Esophagus squamous epithelium (tissue), 4 donors: ENCODE measurements at regions not wholly inside any gene's neighbourhood (a gene's known extent, or its start where the extent isn't known, plus 50 kb on each side); places are given as distances from the start of the nearest gene placed in this dataset.

Source experiments
- POLR2A ChIP-seq, 4 donors: fragments of 450-650 bp; IDR thresholded peaks; one replicate each; pipeline ENCODE4 v1.6.1; 2017; ENCODE audit warnings: antibody characterized with exemption in 4 of 4, mild to moderate bottlenecking in 4 of 4, moderate library complexity in 3 of 4
- TF ChIP-seq, protein P1 (sequence below), 6 experiments: fragments of 450-650 bp in 4 of 6; fragments of 200-600 bp in 2 of 6; sonication (generic) in 2 of 6; IDR thresholded peaks; one replicate each; pipeline ENCODE4 v1.5.1; 2016 to 2019; ENCODE audit warnings: antibody characterized with exemption in 6 of 6, mild to moderate bottlenecking in 4 of 6, moderate library complexity in 4 of 6

DNA sequence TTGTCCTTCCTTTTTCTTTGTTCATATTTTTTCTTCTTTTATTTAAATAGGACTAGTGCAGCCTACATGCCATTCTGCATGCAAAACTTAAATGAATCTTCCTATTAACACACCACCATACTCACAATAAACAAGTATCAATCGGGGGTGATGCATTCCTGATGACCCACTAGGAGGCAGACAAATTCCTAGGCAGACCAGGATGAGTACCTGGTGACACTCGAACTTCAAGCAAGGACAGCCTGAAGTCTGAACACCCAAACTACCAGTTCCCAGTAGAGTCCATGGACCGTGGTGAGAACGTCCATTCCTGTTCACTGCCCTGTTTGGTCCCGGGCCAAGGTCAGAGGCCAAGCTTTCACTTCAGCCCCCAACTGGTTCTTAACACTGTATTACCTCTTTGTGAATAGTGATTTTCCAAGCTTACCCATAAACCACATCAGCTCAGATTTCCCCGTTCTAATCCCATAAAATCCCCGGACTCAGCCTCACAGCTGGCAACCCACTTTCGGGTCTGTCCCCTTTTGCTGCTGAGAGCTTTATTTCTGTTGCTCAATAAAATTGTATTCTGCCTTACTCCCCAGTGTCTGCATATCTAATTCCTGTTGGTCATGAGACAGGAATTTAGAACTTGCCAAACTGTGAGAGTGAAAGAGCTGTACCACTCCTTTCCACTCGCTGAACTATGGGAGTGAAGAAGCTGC, 1286.6 kb downstream of the FSTL5 start:
- TF ChIP-seq, protein P1, sequence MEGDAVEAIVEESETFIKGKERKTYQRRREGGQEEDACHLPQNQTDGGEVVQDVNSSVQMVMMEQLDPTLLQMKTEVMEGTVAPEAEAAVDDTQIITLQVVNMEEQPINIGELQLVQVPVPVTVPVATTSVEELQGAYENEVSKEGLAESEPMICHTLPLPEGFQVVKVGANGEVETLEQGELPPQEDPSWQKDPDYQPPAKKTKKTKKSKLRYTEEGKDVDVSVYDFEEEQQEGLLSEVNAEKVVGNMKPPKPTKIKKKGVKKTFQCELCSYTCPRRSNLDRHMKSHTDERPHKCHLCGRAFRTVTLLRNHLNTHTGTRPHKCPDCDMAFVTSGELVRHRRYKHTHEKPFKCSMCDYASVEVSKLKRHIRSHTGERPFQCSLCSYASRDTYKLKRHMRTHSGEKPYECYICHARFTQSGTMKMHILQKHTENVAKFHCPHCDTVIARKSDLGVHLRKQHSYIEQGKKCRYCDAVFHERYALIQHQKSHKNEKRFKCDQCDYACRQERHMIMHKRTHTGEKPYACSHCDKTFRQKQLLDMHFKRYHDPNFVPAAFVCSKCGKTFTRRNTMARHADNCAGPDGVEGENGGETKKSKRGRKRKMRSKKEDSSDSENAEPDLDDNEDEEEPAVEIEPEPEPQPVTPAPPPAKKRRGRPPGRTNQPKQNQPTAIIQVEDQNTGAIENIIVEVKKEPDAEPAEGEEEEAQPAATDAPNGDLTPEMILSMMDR (IDR thresholded peaks at IDR 0.05): no peak
- TF ChIP-seq POLR2A (IDR thresholded peaks at IDR 0.05): no peak
